Cardiac muscle cell (in vitro differentiated cells and primary cell): ENCODE measurements at regions not wholly inside any gene's neighbourhood (a gene's known extent, or its start where the extent isn't known, plus 50 kb on each side); places are given as distances from the start of the nearest gene placed in this dataset.

Experiments
- DNase-seq, 2 donors: peaks; one replicate each; pipeline versions ENCODE4 v3.0.0 to v3.0.0-alpha.2; 2010 to 2017; ENCODE audit warnings: low read depth in 1 of 2, low spot score in 1 of 2
- H3K27ac ChIP-seq: fragments of 200-600 bp; sonication (generic); 2 replicates; pipeline ENCODE4 v1.5.1; 2016
- H3K27me3 ChIP-seq: fragments of 200-600 bp; sonication (generic); 2 replicates; pipeline ENCODE4 v1.6.0; 2016; ENCODE audit warnings: control low read depth
- H3K36me3 ChIP-seq: fragments of 200-600 bp; sonication (generic); 2 replicates; pipeline ENCODE4 v1.5.1; 2016; ENCODE audit warnings: control low read depth
- H3K4me1 ChIP-seq: fragments of 200-600 bp; sonication (generic); 2 replicates; pipeline ENCODE4 v1.8.1; 2017; ENCODE audit warnings: low read depth, mild to moderate bottlenecking, mixed run types
- H3K4me3 ChIP-seq: fragments of 200-600 bp; sonication (generic); 2 replicates; pipeline ENCODE4 v1.5.1; 2016; ENCODE audit warnings: mild to moderate bottlenecking
- H3K9me3 ChIP-seq: fragments of 200-600 bp; sonication (generic); 2 replicates; pipeline ENCODE4 v1.5.1; 2017; ENCODE audit warnings: low read depth, mild to moderate bottlenecking, control low read depth
- TF ChIP-seq, protein P1 (sequence below): IDR thresholded peaks from 2 replicates; pipeline ENCODE4 v1.5.1; 2012; ENCODE audit warnings: low read depth, mild to moderate bottlenecking, low read length

DNA sequence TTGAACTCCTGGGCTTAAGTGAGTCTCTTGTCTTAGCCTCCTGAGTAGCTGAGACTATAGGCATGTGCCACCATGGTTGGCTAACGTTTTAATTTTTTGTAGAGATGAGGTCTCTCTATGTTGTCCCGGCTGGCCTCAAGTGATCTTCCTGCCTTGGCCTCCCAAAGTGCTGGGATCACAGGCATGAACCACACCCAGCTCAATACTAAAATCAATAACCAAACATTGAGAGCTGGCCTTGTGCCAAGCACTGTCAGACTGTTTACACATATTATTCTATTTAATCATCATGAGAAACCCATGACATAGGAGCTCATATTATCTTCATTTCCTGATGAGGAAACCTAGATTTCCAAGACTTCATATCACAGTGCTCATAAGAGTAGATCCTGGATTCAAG lies 251.2 kb downstream of the BAMBI start:
- TF ChIP-seq, protein P1, sequence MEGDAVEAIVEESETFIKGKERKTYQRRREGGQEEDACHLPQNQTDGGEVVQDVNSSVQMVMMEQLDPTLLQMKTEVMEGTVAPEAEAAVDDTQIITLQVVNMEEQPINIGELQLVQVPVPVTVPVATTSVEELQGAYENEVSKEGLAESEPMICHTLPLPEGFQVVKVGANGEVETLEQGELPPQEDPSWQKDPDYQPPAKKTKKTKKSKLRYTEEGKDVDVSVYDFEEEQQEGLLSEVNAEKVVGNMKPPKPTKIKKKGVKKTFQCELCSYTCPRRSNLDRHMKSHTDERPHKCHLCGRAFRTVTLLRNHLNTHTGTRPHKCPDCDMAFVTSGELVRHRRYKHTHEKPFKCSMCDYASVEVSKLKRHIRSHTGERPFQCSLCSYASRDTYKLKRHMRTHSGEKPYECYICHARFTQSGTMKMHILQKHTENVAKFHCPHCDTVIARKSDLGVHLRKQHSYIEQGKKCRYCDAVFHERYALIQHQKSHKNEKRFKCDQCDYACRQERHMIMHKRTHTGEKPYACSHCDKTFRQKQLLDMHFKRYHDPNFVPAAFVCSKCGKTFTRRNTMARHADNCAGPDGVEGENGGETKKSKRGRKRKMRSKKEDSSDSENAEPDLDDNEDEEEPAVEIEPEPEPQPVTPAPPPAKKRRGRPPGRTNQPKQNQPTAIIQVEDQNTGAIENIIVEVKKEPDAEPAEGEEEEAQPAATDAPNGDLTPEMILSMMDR: no peak
- H3K36me3 ChIP-seq: no peaks in the 10 kb centered on the region
- H3K4me3 ChIP-seq: no peak overlapping the region

DNA sequence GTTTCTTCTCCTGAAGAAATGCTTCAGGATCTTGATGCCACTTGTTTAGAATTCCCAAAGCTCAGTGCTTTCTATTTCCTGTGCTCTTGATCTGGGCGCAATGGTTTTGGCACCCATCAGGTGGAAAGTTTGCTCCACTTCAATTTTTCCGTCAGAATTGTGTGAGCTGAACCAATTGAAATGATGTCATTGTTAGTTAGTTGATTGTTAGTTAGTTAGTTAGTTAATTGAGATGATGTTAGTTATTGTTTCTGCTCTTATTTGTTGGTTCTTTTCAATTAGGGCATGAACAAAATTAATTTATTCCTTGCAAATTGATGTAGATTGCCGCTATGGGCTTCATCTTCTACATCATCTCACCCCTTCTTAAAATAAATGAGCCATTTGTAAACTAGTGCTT lies 252.6 kb downstream of the BAMBI start:
- Histone ChIP-seq H3K27me3 (no peaks in the 10 kb centered on the region), H3K9me3 (no peaks in the 10 kb centered on the region), H3K36me3 (no peaks in the 10 kb centered on the region), H3K4me1 (no peaks in the 10 kb centered on the region), H3K27ac (no peak overlapping the region), H3K4me3 (no peak overlapping the region)
- no peak for DNase-seq
- TF ChIP-seq, protein P1: no peak

More for the DNA sequence above, 251.2 kb downstream of the BAMBI start:
- DNase-seq: no peak
- Histone ChIP-seq H3K9me3 (no peaks in the 10 kb centered on the region), H3K4me1 (no peaks in the 10 kb centered on the region), H3K27me3 (no peaks in the 10 kb centered on the region), H3K27ac (no peak overlapping the region)

DNA sequence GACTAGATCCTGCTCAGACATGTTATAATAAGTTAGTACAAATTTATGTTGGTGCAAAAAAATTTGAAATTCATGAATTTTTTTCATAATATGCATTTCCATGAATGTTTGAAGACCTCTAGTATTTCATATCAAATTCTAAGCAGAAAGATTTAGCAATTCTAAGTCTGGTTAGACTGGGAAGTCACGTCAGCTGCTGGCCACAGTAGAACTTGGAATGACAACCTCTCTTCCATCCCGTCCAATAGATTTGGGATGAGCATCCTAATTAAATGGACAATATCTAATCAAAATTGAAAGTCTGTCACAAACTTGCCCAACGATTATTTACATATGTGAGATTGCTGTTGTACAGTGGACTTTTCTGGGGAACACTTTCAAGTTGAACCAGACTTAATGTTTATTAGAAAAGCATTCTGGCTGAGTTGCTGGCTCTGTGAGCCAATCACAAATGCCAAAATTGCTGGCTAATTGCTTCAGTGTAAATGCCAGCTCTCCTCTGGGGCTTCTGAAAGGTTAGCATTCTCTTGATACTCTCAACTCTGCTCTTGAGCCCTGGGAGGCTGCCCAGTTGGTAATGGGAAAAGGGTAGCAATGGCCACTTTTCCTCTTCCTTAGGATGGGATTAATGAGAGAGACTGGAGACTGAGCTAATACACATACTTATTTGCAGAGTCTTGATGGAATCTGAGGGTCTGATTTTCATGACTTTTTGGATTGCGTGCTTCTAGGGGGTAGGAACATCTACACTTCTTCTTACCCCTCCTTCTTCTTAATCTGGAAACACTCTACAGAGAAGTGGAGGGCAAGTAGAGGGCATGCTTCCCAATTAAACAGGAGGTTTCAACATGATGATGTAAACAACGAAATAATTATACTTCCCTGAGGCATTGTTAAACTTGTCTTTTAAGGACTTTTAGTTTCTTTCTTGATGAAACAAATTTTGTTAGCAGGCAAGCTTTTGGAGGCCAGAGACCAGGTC lies 253.5 kb downstream of the BAMBI start:
- no peak overlapping the region for H3K4me3 ChIP-seq
- H3K27me3 ChIP-seq: no peaks in the 10 kb centered on the region
- no peaks in the 10 kb centered on the region for H3K36me3 ChIP-seq
- H3K9me3 ChIP-seq: no peaks in the 10 kb centered on the region
- TF ChIP-seq, protein P1: no peak
- no peak overlapping the region for H3K27ac ChIP-seq
- no peaks in the 10 kb centered on the region for H3K4me1 ChIP-seq
- no peak for DNase-seq

DNA sequence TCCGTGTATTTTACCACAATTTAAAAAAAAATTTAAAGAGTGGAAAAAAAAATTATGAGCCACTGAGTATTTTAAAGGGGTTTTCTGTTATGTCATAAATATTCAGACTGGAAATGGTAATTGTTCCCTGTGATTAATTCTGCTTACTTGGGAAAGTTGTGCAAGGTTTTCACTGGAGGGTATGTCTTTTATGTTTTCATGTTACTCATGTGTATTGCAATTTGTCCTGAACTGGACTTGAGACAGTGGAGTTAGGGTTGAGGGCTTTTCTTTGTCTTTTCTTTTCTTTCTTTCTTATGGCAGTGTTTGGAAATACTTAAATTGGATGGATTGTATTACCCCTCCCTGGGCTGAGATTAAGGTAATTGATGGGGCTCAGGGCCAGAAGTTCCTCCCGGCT lies 257.7 kb downstream of the BAMBI start:
- Histone ChIP-seq H3K27me3 (no peaks in the 10 kb centered on the region), H3K36me3 (no peaks in the 10 kb centered on the region), H3K9me3 (no peaks in the 10 kb centered on the region), H3K4me1 (no peaks in the 10 kb centered on the region), H3K4me3 (no peak overlapping the region), H3K27ac (no peak overlapping the region)
- peak in 1 of 2 donors; percentile 38 for DNase-seq
- TF ChIP-seq, protein P1: no peak

DNA sequence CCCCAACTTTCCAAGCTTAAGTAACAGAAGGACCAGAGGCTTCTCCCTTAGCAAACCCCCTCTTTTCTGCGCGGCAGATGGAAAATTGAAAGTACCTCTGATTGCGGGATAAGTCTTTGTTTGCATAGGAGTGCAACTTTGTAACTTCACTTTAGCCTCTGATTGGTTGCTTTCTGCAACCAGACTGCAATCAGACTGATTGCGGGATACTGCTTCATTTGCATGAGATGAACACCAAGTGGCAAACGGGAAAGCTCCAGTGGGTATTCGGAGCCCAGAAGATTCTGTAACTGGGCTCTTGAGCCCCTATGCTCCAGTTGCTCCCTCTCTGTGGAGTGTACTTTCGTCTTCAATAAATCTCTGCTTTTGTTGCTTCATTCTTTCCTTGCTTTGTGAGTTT lies 260.6 kb downstream of the BAMBI start:
- Histone ChIP-seq H3K36me3 (no peaks in the 10 kb centered on the region), H3K9me3 (no peaks in the 10 kb centered on the region), H3K4me3 (no peak overlapping the region), H3K27me3 (no peaks in the 10 kb centered on the region), H3K4me1 (no peaks in the 10 kb centered on the region), H3K27ac (no peak overlapping the region)
- DNase-seq: no peak
- TF ChIP-seq, protein P1: no peak
